SK-N-SH (cell line): ENCODE measurements at regions not wholly inside any gene's neighbourhood (a gene's known extent, or its start where the extent isn't known, plus 50 kb on each side); places are given as distances from the start of the nearest gene placed in this dataset.

Source experiments
- CTCF ChIA-PET: fragments of 300-600, 350-600 bp; formaldehyde crosslinking; extraction: SDS; loops from one replicate; lab custom pipeline; 2021; lab: Yijun Ruan, JAX
- POLR2A ChIA-PET: fragments of 350-600 bp; sonication (Branson Sonifier 250); formaldehyde crosslinking; extraction: SDS; loops from one replicate; lab custom pipeline; 2020; ENCODE audit warnings: antibody characterized with exemption, inconsistent platforms; lab: Yijun Ruan, JAX
- DNase-seq: peaks from one replicate; pipeline ENCODE4 v3.0.0; 2012
- H2AFZ ChIP-seq: fragments of 200-600 bp; sonication (generic); 2 replicates; pipeline ENCODE4 v1.8.1; 2016; ENCODE audit warnings: antibody characterized with exemption, mild to moderate bottlenecking, low read depth
- H3F3A ChIP-seq: fragments of 200-600 bp; sonication (generic); replicated peaks from 2 replicates; pipeline ENCODE3; 2016; ENCODE audit warnings: antibody characterized with exemption, mild to moderate bottlenecking; ENCODE audit not compliant: insufficient read depth
- H3K27ac ChIP-seq, 2 experiments: fragments of 200-500 bp in 1 of 2; fragments of 200-600 bp in 1 of 2; sonication (Bioruptor generic) in 1 of 2; sonication (generic), shearing (Covaris generic) in 1 of 2; 2 replicates each; pipeline versions ENCODE4 v1.5.1 to v1.6.1; 2014 to 2016; ENCODE audit warnings: low read depth in 2 of 2, inconsistent platforms in 1 of 2, low read length in 1 of 2, mild to moderate bottlenecking in 1 of 2, mixed read lengths in 1 of 2
- H3K27me3 ChIP-seq: fragments of 200-600 bp; sonication (generic), shearing (Covaris generic); 2 replicates; pipeline ENCODE4 v1.6.1; 2016; ENCODE audit warnings: mixed run types; ENCODE audit not compliant: insufficient read depth
- H3K36me3 ChIP-seq, 2 experiments: fragments of 200-500 bp in 1 of 2; fragments of 200-600 bp in 1 of 2; sonication (Bioruptor generic) in 1 of 2; sonication (generic) in 1 of 2; replicated peaks in 1 of 2; 2 replicates each; pipeline versions ENCODE3 to v1.5.1; 2014 to 2016; ENCODE audit warnings: low read length in 1 of 2, mild to moderate bottlenecking in 1 of 2; ENCODE audit not compliant: insufficient read depth in 2 of 2, control insufficient read depth in 1 of 2
- H3K4me1 ChIP-seq, 2 experiments: fragments of 200-500 bp in 1 of 2; fragments of 200-600 bp in 1 of 2; sonication (Bioruptor generic) in 1 of 2; sonication (generic), shearing (Covaris generic) in 1 of 2; 2 replicates each; pipeline versions ENCODE4 v1.5.1 to v1.6.1; 2014 to 2016; ENCODE audit warnings: low read depth in 1 of 2, low read length in 1 of 2, mixed run types in 1 of 2; ENCODE audit not compliant: insufficient read depth in 2 of 2, control insufficient read depth in 1 of 2
- H3K4me2 ChIP-seq: fragments of 200-600 bp; sonication (generic), shearing (Covaris generic); 2 replicates; pipeline ENCODE4 v1.6.1; 2017; ENCODE audit warnings: mixed run types
- H3K4me3 ChIP-seq, 2 experiments: fragments of 200-500 bp in 1 of 2; fragments of 200-600 bp in 1 of 2; sonication (Bioruptor generic) in 1 of 2; sonication (generic), shearing (Covaris generic) in 1 of 2; 2 replicates each; pipeline versions ENCODE4 v1.5.1 to v1.8.1; 2014 to 2016; ENCODE audit warnings: low read depth in 2 of 2, inconsistent platforms in 1 of 2, low read length in 1 of 2, mild to moderate bottlenecking in 1 of 2, mixed read lengths in 1 of 2, moderate library complexity in 1 of 2
- H3K79me2 ChIP-seq: fragments of 200-600 bp; sonication (generic); 2 replicates; pipeline ENCODE4 v1.8.1; 2017; ENCODE audit warnings: mild to moderate bottlenecking; ENCODE audit not compliant: insufficient read depth
- H3K9ac ChIP-seq: fragments of 200-600 bp; sonication (generic); 2 replicates; pipeline ENCODE4 v1.6.1; 2017; ENCODE audit warnings: mixed run types
- H3K9me2 ChIP-seq: fragments of 200-600 bp; sonication (generic); 2 replicates; pipeline ENCODE4 v1.6.1; 2017; ENCODE audit warnings: mixed run types
- H3K9me3 ChIP-seq: fragments of 200-600 bp; sonication (generic); 2 replicates; pipeline ENCODE4 v1.6.1; 2017; ENCODE audit warnings: mixed run types, mild to moderate bottlenecking, moderate library complexity
- H4K20me1 ChIP-seq: fragments of 200-600 bp; sonication (generic); 2 replicates; pipeline ENCODE4 v1.6.1; 2017; ENCODE audit warnings: mild to moderate bottlenecking, mixed run types; ENCODE audit not compliant: insufficient read depth
- CHD2 ChIP-seq: fragments of 150-350 bp; IDR thresholded peaks from 2 replicates; pipeline ENCODE4 v1.6.1; 2018; ENCODE audit warnings: low read length; ENCODE audit not compliant: partially characterized antibody
- ELF1 ChIP-seq: IDR thresholded peaks from 2 replicates; pipeline ENCODE4 v1.4.0; 2012
- EZH2phosphoT487 ChIP-seq: fragments of 200-600 bp; sonication (generic); IDR thresholded peaks from 2 replicates; pipeline ENCODE4 v1.6.1; 2017; ENCODE audit warnings: low read depth, mixed run types, mild to moderate bottlenecking, antibody characterized with exemption, moderate library complexity, borderline replicate concordance
- FOXM1 ChIP-seq: IDR thresholded peaks from 2 replicates; pipeline ENCODE4 v1.4.0; 2012; ENCODE audit warnings: low read depth, mild to moderate bottlenecking
- GABPA ChIP-seq: IDR thresholded peaks from 2 replicates; pipeline ENCODE4 v1.4.0; 2012; ENCODE audit warnings: low read depth, mild to moderate bottlenecking
- MXI1 ChIP-seq: IDR thresholded peaks from 2 replicates; pipeline ENCODE4 v1.6.1; 2012; ENCODE audit warnings: mild to moderate bottlenecking, low read depth, low read length, improper control_type of control experiment
- NRF1 ChIP-seq: IDR thresholded peaks from 2 replicates; pipeline ENCODE4 v1.6.1; 2012; ENCODE audit warnings: low read depth, mild to moderate bottlenecking, low read length
- PBX3 ChIP-seq: IDR thresholded peaks from 2 replicates; pipeline ENCODE4; 2012
- RXRA ChIP-seq: IDR thresholded peaks from 2 replicates; pipeline ENCODE4 v1.4.0; 2012; ENCODE audit warnings: low read depth, mild to moderate bottlenecking, borderline replicate concordance
- SIN3A ChIP-seq: IDR thresholded peaks from 2 replicates; pipeline ENCODE4 v1.6.1; 2012; ENCODE audit warnings: low read depth, mild to moderate bottlenecking, low read length, moderate library complexity, borderline replicate concordance
- USF1 ChIP-seq: IDR thresholded peaks from 2 replicates; pipeline ENCODE4 v1.4.0; 2012; ENCODE audit warnings: low read depth, borderline replicate concordance
- ZBTB33 ChIP-seq: IDR thresholded peaks from 2 replicates; pipeline ENCODE4 v1.4.0; 2012; ENCODE audit warnings: low read depth, borderline replicate concordance
- WGBS: methylation state at CpG from one replicate; pipeline ENCODE4 v1.1.6; 2017; ENCODE audit warnings: low lambda C conversion rate; 5-methylcytosine and 5-hydroxymethylcytosine counted together

DNA sequence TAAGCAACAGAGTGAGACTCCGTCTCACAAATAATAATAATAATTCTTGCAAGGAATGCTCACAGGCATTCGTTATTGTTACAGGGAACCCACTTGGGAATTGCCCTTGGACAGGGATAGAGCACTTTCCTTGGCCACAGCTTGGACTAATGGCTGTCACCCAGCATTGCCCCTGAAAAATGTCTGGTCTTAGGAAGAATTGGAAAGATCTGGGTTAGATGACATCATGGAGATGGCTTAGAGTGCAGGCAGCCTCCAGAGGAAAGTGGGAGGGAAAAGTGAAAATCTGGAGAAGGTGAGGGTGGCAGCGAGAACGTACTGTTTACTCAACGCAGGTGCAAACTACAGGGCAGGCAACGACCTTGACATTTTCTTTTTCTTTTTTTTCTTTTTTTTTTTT is 59.3 kb upstream of the MRTFB start (continued):
- TF ChIP-seq USF1 (no peak), EZH2phosphoT487 (no peak), ZBTB33 (no peak), GABPA (no peak), PBX3 (no peak), ELF1 (no peak), FOXM1 (no peak), NRF1 (no peak), CHD2 (no peak)

DNA sequence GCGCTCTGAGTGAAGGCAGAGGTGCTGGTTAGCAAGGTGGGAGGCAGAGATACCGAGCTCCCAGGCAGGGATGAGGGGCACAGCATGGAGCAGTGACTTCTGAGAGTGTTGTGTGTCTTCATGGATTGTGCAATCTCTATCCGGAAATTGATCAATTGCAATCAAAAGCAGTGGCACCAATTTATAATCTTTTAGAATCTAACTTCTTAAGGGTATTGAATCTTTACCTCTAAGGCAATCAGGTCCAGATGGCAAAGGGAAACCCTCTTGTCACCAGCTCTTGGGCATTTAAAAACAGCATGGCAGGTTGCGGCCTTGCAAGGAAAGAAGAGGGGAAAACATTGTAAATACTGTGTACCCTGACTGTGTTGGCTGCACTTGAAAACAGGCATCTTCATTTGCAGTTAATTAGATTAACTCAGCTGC is 58.0 kb upstream of the MRTFB start:
- Histone ChIP-seq H3K9me3 (no peaks in the 10 kb centered on the region), H4K20me1 (no peaks in the 10 kb centered on the region), H3K4me1 (peaks cover 11 to 12% of the 10 kb centered on the region in 2 experiments; a peak in 2 of 4 replicates)
- WGBS = 71% methylated on average over 4 of the region's 4 CpGs
- TF ChIP-seq SIN3A = 0 out of 2 replicates have a peak, but pooled peaks have one; percentile 18
- no peak for TF ChIP-seq RXRA
- peak; percentile 64 for TF ChIP-seq MXI1
- TF ChIP-seq, all 33 proteins: peak for 2
- H3K27me3 ChIP-seq = no peaks in the 10 kb centered on the region
- no peak overlapping the region for H3K27ac ChIP-seq
- POLR2A ChIA-PET = no interaction called here
- H2AFZ ChIP-seq = no peak overlapping the region
- peak overlapping the region; percentile 39 for H3K4me2 ChIP-seq
- no peak overlapping the region for H3K9ac ChIP-seq
- H3K79me2 ChIP-seq = no peaks in the 10 kb centered on the region
- DNase-seq = no peak
- H3K9me2 ChIP-seq = no peaks in the 10 kb centered on the region
- H3K4me3 ChIP-seq = no peak overlapping the region
- CTCF ChIA-PET = interaction anchor here (1.1 kb wide), 2 partner anchors 12 to 79 kb away, joined by 3 read pairs; no protein-coding TSS in a partner anchor
- H3F3A ChIP-seq = no peaks in the 10 kb centered on the region
- no peaks in the 10 kb centered on the region for H3K36me3 ChIP-seq
